ENCODE measurements at regions not wholly inside any gene's neighbourhood (a gene's known extent, or its start where the extent isn't known, plus 50 kb on each side); places are given as distances from the start of the nearest gene placed in this dataset.
"Not testable (repeated sequence)": the region's sequence is repeated elsewhere in the genome, so short reads cannot be mapped to it uniquely, and the experiment has no call there.

- ATAC-seq (replicated peaks); H3K27ac Mint-ChIP-seq; H3K36me3 Mint-ChIP-seq (ENCODE audit: insufficient read depth); H3K9me3 Mint-ChIP-seq; DNase-seq; H3K4me1 Mint-ChIP-seq (ENCODE audit: low read depth in 2 of 2); H3K4me3 Mint-ChIP-seq; H3K27me3 Mint-ChIP-seq: not testable (repeated sequence)
Measured at GRCh38 chrX:40861952-40862554, 126.7 kb upstream of the MED14 start.

DNA sequence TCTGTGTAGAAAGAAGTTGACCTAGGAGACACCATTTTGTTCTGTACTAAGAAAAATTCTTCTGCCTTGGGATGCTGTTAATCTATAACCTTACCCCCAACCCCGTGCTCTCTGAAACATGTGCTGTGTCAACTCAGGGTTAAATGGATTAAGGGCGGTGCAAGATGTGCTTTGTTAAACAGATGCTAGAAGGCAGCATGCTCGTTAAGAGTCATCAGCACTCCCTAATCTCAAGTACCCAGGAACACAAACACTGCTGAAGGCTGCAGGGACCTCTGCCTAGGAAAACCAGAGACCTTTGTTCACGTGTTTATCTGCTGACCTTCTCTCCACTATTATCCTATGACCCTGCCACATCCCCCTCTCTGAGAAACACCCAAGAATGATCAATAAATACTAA lies 127.9 kb upstream of the MED14 start:
- not testable (repeated sequence) for H3K36me3 Mint-ChIP-seq (ENCODE audit: insufficient read depth); H3K27me3 Mint-ChIP-seq; H3K4me1 Mint-ChIP-seq (ENCODE audit: low read depth in 2 of 2); DNase-seq; H3K9me3 Mint-ChIP-seq; H3K27ac Mint-ChIP-seq; ATAC-seq (replicated peaks); H3K4me3 Mint-ChIP-seq

GRCh38 chrX:40863671-40864070 lies 128.3 kb upstream of the MED14 start:
- H3K4me3 Mint-ChIP-seq, result no peak overlapping the region
- DNase-seq, result no peak
- no peaks in the 10 kb centered on the region for H3K36me3 Mint-ChIP-seq (ENCODE audit: insufficient read depth)
- H3K27ac Mint-ChIP-seq, result no peak overlapping the region
- H3K27me3 Mint-ChIP-seq, result peaks cover 0 to 5% of the 10 kb centered on the region in 2 donors
- H3K4me1 Mint-ChIP-seq (ENCODE audit: low read depth in 2 of 2), result no peaks in the 10 kb centered on the region
- no peak for ATAC-seq (replicated peaks)
- peaks cover 0 to 3% of the 10 kb centered on the region in 2 donors for H3K9me3 Mint-ChIP-seq

DNA sequence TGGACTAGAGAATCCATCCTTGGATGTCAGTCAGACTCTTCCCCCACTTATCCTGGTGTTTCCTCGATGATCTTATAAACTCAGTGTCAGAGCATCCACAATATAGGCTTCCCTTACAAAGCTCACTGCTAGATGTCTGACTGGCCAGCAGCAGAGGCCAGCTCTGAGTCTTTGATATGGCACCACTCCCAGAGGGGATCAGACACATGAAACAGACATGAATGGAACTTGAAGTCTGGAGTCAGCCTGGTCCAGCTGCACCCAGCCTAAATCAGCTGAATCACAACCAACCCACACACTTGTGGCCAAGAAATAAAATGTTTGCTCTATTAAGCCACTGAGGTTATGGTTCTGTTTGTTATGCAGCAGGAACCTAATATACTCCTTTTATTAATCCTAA lies 129.6 kb upstream of the MED14 start:
- no peaks in the 10 kb centered on the region for H3K36me3 Mint-ChIP-seq (ENCODE audit: insufficient read depth)
- no peak for DNase-seq
- H3K4me1 Mint-ChIP-seq (ENCODE audit: low read depth in 2 of 2), result no peaks in the 10 kb centered on the region
- peaks cover 0 to 3% of the 10 kb centered on the region in 2 donors for H3K9me3 Mint-ChIP-seq
- no peak for ATAC-seq (replicated peaks)
- no peak overlapping the region for H3K27ac Mint-ChIP-seq
- H3K27me3 Mint-ChIP-seq, result peaks cover 0 to 5% of the 10 kb centered on the region in 2 donors
- no peak overlapping the region for H3K4me3 Mint-ChIP-seq

GRCh38 chrX:40866893-40867292 lies 131.6 kb upstream of the MED14 start:
- Mint-ChIP-seq H3K4me3 (no peak overlapping the region), H3K27ac (no peak overlapping the region), H3K4me1 (ENCODE audit: low read depth in 2 of 2) (peaks cover 2 to 5% of the 10 kb centered on the region in 2 donors), H3K36me3 (ENCODE audit: insufficient read depth) (no peaks in the 10 kb centered on the region), H3K9me3 (no peaks in the 10 kb centered on the region), H3K27me3 (peaks cover 0 to 5% of the 10 kb centered on the region in 2 donors)
- DNase-seq (no peak), ATAC-seq (replicated peaks) (no peak)

GRCh38 chrX:40867352-40867751 lies 132.0 kb upstream of the MED14 start:
- Mint-ChIP-seq H3K4me3 (no peak overlapping the region), H3K27me3 (peaks cover 0 to 5% of the 10 kb centered on the region in 2 donors), H3K27ac (no peak overlapping the region), H3K9me3 (no peaks in the 10 kb centered on the region), H3K36me3 (ENCODE audit: insufficient read depth) (no peaks in the 10 kb centered on the region), H3K4me1 (ENCODE audit: low read depth in 2 of 2) (peaks cover 2 to 5% of the 10 kb centered on the region in 2 donors)
- DNase-seq, result no peak
- no peak for ATAC-seq (replicated peaks)

DNA sequence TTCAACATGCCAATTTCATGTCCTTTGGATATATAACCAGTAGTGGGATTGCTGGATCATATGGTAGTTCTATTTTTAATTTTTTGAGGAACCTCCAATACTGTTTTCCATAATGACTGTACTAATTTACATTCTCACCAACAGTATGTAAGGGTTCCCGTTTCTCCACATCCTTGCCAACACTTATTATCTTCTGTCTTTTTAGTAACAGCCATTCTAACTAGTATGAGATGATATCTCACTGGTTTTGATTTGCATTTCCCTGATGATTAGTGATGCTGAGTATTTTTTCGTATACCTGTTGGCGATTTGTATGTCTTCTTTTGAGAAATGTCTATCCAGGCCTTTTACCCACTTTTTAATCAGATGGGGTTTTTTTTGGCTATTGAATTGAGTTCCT lies 133.5 kb upstream of the MED14 start:
- H3K27ac Mint-ChIP-seq, result no peak overlapping the region
- H3K4me3 Mint-ChIP-seq, result no peak overlapping the region

DNA sequence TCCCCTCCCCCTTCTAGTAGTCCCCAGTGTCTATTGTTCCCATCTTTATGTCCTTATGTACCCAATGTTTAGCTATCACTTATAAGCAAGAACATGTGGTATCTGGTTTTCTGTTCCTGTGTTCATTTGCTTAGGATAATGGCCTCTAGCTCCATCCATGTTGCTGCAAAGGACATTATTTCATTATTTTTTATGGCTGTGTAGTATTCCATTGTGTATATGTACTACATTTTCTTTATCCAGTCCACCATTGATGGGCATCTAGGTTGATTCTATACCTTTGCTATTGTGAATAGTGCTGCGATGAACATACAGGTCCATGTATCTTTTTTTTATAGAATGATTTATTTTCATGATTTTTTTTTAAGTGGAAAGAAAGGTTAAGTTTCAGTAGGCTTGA lies 135.6 kb upstream of the MED14 start:
- H3K27me3 Mint-ChIP-seq; H3K36me3 Mint-ChIP-seq (ENCODE audit: insufficient read depth); H3K9me3 Mint-ChIP-seq; H3K4me3 Mint-ChIP-seq; H3K27ac Mint-ChIP-seq; ATAC-seq (replicated peaks); H3K4me1 Mint-ChIP-seq (ENCODE audit: low read depth in 2 of 2); DNase-seq: not testable (repeated sequence)

More for the DNA sequence above, 133.5 kb upstream of the MED14 start:
- H3K27me3 Mint-ChIP-seq, result peaks cover 0 to 5% of the 10 kb centered on the region in 2 donors
- ATAC-seq (replicated peaks) (no peak), DNase-seq (no peak)
- H3K36me3 Mint-ChIP-seq (ENCODE audit: insufficient read depth), result no peaks in the 10 kb centered on the region
- H3K9me3 Mint-ChIP-seq, result no peaks in the 10 kb centered on the region
- H3K4me1 Mint-ChIP-seq (ENCODE audit: low read depth in 2 of 2), result peaks cover 2 to 5% of the 10 kb centered on the region in 2 donors

DNA sequence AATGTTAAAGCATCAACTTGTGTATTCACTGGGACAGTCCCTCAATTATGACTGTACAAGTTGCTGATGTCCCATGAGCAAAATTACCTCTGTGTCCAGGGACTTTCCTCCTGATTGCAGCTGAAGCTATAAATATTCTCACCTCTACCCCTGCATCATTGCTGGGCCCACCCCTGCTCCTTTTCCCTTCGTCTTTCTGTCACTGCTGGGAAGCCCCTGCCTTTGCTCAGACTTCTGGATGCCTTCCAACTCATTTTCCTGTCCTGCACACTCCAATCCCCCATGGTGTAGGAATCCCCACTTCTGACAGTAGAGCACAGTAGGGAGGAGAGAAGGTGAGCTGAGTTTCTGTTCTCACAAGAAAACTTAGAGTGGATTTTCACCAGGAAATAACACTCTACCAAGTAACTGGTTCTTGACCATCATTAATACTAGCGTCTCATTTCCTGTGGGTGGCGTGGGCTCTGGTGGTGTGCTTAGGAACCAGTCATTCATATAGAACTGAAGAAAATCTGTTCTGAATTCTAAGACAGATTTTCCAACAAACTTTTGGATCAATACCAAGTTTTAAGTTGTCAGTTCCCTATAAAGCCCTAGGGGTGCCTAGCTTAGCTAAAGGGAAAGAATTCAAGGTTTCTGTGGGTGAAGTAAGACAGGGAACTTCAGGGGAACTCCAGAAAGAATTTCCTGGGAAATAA lies 136.2 kb upstream of the MED14 start:
- peaks cover 2 to 5% of the 10 kb centered on the region in 2 donors for H3K4me1 Mint-ChIP-seq (ENCODE audit: low read depth in 2 of 2)
- H3K36me3 Mint-ChIP-seq (ENCODE audit: insufficient read depth), result no peaks in the 10 kb centered on the region
- H3K4me3 Mint-ChIP-seq, result no peak overlapping the region
- H3K27me3 Mint-ChIP-seq, result no peaks in the 10 kb centered on the region
- DNase-seq (no peak), ATAC-seq (replicated peaks) (no peak)
- no peak overlapping the region for H3K27ac Mint-ChIP-seq
- no peaks in the 10 kb centered on the region for H3K9me3 Mint-ChIP-seq

DNA sequence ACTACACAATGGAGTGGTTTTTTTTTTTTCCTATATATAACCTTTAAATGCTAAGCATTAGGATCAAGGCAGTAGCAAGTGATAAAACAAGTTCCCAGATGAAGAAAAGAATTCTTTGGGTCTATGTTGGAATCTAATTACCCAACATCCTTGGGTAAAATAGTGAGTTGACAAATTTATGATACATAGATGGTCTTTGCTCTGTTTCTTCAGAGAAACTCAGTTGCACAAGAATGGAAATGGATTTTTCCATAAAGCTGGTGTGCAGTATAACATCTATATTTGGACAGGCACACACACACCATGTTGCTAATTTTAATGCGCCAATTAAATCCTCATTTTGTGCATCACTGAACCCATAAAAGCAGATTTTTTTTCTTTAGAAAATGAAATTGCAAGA lies 137.0 kb upstream of the MED14 start:
- no peak overlapping the region for H3K4me3 Mint-ChIP-seq
- H3K27me3 Mint-ChIP-seq, result no peaks in the 10 kb centered on the region
- DNase-seq (no peak), ATAC-seq (replicated peaks) (no peak)
- H3K27ac Mint-ChIP-seq, result no peak overlapping the region
- peaks cover 2 to 5% of the 10 kb centered on the region in 2 donors for H3K4me1 Mint-ChIP-seq (ENCODE audit: low read depth in 2 of 2)
- no peaks in the 10 kb centered on the region for H3K9me3 Mint-ChIP-seq
- H3K36me3 Mint-ChIP-seq (ENCODE audit: insufficient read depth), result no peaks in the 10 kb centered on the region

DNA sequence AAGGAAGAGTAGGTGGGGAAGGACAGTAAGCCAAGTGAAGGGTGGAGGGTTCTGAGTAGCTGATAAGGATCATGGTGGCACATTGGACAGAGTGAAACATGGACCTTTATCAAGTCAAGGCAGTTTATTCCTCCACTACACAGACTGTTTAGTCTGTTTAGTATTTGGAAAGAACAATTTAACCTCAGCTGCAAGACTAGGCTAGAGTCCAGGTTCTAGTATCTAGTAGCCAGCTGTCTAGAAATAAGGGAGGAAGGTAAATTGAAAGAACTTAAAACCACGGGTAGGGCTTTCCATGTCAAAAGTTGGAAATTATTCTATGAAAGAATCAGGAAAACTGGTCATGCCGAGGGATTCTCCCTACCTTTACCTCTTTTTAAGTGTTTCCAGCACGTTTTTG lies 140.1 kb upstream of the MED14 start:
- H3K36me3 Mint-ChIP-seq (ENCODE audit: insufficient read depth), result no peaks in the 10 kb centered on the region
- no peak overlapping the region for H3K4me3 Mint-ChIP-seq
- ATAC-seq (replicated peaks), result no peak
- H3K27ac Mint-ChIP-seq, result no peak overlapping the region
- peaks cover 2 to 5% of the 10 kb centered on the region in 2 donors for H3K4me1 Mint-ChIP-seq (ENCODE audit: low read depth in 2 of 2)
- H3K9me3 Mint-ChIP-seq, result no peaks in the 10 kb centered on the region
- no peaks in the 10 kb centered on the region for H3K27me3 Mint-ChIP-seq
- no peak for DNase-seq

GRCh38 chrX:40877887-40878286 lies 142.5 kb upstream of the MED14 start:
- ATAC-seq (replicated peaks), result peak; percentile 36
- Mint-ChIP-seq H3K27ac (no peak overlapping the region), H3K4me3 (no peak overlapping the region), H3K36me3 (ENCODE audit: insufficient read depth) (no peaks in the 10 kb centered on the region), H3K27me3 (no peaks in the 10 kb centered on the region), H3K9me3 (no peaks in the 10 kb centered on the region), H3K4me1 (ENCODE audit: low read depth in 2 of 2) (no peaks in the 10 kb centered on the region)
- DNase-seq, result peak in 1 of 3 experiments; percentile 5

GRCh38 chrX:40878766-40879165 lies 143.4 kb upstream of the MED14 start:
- Mint-ChIP-seq H3K27me3 (no peaks in the 10 kb centered on the region), H3K9me3 (no peaks in the 10 kb centered on the region), H3K36me3 (ENCODE audit: insufficient read depth) (no peaks in the 10 kb centered on the region), H3K27ac (no peak overlapping the region), H3K4me1 (ENCODE audit: low read depth in 2 of 2) (no peaks in the 10 kb centered on the region), H3K4me3 (no peak overlapping the region)
- DNase-seq (no peak), ATAC-seq (replicated peaks) (no peak)

DNA sequence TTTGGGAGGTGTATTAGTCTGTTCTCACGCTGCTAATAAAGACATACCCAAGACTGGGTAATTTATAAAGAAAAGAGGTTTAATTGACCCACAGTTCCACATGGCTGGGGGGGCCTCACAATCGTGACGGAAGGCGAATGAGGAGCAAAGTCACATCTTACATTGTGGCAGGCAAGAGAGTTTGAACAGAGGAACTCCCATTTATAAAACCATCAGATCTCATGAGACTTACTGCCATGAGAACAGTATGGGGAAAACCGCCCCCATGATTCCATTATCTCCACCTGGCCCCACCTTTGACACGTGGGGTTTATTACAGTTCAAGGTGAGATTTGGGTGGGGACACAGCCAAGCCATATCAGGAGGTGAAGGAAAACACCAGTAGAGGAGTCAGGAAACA lies 143.8 kb upstream of the MED14 start:
- H3K9me3 Mint-ChIP-seq; H3K27me3 Mint-ChIP-seq; ATAC-seq (replicated peaks); H3K4me1 Mint-ChIP-seq (ENCODE audit: low read depth in 2 of 2); H3K4me3 Mint-ChIP-seq; H3K36me3 Mint-ChIP-seq (ENCODE audit: insufficient read depth); H3K27ac Mint-ChIP-seq; DNase-seq: not testable (repeated sequence)

All from effector memory CD8-positive, alpha-beta T cell (primary cell).